Stimulated activated naive CD4-positive, alpha-beta T cell (primary cell): ENCODE measurements at regions not wholly inside any gene's neighbourhood (a gene's known extent, or its start where the extent isn't known, plus 50 kb on each side); places are given as distances from the start of the nearest gene placed in this dataset.

ENCODE experiments used
- DNase-seq, 6 experiments: peaks; one replicate each; lab custom pipeline; 2025; lab: John Stamatoyannopoulos, UW

DNA sequence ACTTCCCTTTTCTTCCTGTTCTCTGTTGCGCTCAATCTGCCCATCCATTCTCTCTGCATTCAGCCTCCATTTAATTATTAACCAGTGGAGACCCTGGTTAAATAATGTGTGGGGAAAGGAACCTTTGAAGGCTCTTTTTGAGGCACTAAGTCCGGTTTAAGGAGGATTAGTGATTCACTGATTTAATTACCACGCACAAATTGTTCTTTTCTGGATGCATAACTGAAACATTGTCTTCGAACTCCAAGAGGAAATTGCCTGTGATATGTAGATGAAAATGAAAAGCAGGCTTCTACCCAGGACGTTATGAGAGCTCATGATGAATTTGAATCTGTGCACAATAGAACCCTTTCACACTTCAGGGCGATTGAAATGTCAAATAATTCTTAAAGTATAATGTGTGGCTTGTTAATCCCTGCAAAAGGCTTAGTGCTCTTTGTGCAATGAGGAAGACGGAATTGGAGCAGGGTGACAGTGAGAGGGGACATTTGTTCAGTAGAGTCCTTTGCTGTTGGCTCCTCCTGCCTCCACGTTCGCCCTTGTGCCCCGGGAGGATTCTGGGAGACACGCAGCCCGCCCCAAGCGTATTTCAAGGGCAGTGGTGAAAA, 51.1 kb upstream of the ZNF236 start:
- no peak for DNase-seq

DNA sequence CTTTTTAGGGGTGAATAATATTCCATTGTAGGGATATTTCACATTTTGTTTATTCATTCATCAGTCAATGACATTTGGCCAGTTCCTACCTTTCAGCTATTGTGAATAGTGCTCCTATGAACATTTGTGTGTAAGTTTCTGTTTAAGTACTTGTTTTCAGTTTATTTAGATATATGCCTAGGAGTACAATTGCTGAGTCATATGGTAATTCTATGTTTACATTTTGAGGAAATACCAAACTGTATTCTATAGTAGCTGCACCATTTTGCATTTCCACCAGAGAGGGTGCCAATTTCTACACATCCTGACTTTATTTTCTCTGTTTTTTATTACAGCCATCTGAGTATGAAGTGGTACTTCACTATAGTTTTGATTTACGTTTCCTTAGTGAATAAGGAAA, 54.4 kb upstream of the ZNF236 start:
- DNase-seq = no peak

DNA sequence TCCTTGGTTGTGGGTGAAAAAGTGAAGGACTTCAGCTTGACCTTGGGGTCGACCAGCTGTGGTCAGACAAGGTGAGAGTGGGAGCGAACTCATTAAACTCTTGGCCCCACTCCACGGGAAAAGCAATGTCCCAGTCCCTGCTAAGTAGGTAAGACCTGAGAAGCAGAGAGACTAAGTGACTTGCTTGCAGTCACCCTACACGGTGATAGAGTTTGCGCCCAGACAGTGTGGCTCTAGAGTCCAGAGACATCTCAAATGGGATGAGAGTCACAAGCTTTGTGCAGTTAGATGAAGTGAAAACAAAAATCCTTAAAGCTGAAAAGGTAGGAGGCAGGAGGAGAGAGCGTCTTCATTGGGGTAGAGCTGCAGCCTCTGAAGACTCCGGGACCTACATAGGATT, 55.9 kb upstream of the ZNF236 start:
- no peak for DNase-seq

DNA sequence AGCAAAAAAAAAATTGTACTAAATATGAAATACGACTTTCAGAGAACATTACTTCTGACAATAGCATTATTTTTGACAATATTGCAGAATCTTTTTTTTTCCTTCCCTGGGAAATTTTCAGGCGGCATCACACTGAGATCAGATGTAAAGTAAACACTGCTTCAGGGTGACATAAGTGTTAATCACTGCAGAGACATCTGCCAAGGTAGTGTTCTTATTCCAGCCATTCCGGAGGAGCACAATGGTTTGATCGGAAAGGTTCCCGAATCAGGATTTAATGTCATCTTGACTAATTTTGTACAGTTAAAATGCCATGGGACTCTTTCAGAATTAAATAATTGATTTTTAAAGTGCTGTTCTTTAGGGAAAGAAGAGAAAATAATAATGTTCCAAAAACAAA, 56.7 kb upstream of the ZNF236 start:
- DNase-seq = no peak

DNA sequence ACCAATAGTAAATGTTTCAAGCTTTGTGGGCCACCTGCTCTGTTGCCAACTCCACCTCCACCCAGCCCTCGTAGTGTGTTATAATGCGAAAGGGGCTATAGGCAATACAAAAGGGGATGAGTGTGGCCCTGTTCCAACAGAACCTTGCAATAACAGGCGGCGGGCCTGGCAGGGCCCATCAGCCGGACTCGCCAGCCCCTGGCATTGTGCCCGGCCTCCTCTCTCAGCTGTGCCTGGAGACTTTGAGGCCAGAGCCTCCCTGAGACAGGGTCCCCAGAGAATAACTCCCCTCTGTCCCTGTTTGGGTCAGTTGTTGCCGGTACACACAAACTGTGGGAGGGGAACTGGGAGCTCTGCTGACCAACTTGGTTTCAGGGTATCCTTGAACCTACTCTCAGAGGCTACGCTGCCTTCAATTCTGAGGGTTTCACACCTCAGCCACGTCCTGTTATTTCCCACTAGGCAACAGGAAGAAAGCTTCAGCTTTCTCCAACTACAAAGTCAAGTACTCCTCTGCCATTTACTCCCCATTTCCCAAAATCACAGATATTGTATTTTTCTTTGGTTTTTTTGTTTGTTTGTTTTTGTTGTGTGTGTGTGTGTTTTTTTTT, 58.0 kb upstream of the ZNF236 start:
- no peak for DNase-seq

DNA sequence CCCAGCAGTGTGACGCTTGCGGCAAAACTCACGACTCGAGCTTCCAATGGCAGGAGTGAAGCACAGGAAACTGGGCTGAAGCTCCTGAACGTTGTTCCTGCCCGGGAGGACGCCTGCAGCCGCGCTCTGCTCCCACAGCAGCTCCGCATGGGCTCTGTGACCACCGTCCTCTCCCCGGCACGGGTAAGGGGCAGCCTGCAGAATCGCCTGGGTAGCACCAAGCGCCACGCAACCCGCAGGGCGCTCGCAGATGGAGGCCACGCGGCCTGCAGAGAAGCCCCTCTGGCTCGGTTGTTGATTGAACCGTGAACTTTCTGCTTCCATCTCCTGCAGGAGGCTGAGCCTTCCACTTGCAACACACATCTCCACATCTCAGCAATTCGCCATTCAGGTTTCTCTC, 63.3 kb upstream of the ZNF236 start:
- DNase-seq = no peak

DNA sequence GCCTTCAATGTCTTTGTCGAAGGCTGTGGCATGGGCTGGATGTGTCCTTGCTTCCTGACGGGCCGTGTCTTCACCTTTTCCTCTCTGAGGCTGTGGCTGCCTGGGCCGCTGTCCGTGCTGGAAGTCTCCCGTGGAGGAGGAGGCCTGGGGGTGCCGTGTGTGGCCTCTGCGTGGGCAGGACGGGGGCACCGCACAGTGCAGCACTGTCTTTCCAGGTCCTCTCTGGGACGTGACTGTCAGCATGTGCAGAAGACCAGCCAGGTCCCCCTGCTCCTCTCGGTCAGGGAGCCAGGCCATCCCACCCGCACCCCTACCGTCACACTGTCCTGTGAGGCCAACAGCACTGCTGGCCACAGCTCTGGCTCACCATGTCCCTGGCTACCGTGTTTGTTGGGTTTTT, 64.4 kb upstream of the ZNF236 start:
- no peak for DNase-seq

DNA sequence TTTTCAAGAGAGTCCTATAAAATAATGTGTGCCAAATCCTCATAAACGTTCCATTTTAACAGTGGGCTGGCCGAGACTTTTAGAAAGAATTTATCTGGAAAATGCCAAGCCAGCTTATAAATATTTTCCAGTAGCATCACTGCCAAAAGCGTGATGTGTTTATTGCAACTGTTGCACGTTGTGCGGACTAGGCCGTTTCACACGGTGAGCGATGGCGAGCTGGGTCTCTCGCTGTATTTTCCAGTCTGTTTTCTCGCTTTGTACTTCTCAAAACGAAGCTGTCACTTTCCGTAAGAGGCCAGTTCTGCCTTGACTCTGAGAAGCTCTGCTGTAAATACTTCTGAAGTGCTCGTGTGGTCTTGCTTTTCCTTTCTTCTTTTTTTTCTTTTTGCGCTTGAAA, 65.0 kb upstream of the ZNF236 start:
- DNase-seq = no peak

DNA sequence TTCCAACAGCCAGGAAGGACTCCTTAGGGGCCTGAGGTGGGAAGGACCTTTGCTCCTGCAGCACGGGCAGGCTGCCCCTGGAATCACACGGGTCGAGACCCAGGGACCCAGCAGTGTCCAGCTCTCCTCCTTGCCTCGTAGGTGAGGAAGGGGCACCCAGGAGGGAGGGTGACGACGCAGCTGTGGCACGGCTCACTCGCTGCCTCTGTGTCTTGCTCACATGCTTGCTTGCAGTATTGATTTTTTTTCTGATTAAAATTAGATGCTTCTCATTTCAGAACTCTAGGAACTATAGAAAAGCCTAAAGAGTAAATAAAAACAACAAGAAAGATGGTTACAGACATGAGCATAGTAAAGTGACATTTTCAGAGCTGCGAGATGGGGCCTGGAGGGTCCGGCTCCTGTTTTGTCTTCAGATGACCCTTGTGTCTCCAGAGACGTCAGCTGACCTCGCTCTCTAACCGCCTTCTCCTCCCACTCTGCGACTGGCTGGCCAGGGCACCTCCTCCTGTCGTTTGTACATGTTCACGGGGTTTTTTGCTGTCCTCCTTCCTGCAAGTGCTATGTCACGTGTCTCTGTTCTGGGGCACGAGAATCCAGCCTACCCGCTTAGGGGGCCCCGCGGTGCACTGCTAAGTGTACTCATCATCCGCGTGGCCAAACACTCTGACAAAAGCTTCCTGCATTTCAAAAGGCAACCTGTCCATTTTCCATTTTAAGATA, 65.7 kb upstream of the ZNF236 start:
- no peak for DNase-seq

DNA sequence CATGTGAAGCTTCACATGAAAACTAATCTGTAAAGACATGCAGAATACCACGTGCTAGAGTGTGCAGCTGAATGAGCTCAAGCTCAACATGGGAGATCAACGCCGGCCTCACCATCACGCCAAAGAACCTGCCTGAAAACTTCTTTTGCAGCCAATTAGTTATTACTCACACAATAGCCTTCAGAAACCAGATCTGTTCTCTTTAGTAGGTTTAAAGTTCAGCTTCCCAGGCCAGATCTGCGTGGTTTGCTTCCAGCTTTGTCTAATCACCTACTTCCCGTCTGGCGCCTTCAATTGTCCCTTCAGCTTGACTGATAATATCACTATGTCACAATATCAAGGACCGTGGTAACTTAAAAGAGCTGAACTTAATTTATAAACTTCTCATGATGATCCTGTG, 68.0 kb upstream of the ZNF236 start:
- no peak for DNase-seq

DNA sequence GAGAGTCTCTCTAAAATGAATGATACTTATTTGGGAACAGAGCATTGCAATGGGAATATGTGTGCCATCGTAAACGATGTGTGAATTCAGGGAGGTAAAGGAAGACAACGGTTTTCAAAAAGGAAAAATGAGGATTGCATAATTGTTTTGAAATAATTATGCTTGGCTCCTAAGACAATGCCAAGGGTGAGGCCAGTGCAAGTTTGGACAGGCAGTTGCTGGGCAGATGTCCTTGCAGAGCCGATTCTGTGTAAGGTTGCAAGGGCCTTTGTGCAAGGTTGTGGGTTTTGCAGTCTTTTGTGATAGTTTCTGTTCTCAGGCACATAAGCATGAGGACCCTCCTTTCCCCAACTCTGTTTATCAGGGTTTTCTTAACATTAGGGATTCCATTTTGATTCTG, 70.0 kb upstream of the ZNF236 start:
- no peak for DNase-seq

DNA sequence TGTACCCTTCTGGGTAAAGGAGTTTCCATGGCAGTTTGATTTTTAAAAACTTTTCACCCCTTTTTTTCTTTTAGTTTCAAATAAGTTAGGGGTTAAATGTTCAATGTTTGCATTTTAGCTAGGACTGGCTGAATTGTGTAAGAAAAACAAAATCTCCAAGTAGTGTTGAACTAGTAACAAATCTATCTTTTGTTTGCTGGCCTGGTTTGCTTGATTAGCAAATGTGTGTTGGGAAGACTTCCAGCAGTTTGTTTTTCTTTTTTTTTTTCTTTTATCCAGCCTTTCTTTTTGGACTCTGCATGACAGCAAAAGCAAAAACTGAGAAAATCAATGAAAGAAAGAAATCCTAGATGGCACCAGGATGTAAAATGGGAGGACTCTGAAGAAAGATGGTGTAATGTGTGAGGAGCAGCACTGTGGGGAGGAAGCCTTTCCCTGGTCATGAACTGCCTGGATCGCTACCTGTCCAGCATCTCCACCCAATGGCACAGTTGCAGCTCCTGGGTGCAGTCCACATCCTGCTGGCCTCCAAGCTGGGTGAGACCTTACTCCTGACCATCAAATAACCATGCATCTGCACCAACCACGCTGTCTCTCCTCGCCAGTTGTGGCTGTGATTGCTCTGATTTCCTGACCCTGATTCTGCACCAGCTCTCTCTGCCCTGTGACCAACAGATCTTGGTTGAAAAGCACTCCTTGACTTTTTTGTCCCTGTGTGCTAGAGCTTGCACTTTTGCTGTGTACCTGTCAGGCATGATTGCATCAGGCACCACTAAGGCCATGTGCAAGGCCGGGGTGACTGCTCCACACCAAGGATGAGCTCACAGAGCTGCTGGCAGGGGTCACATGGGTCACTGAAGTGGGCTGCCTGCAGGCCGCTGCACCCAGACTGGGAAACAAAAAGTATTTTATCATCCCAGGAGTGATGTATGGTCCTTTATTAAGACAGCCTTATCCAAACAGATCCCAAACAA, 71.2 kb upstream of the ZNF236 start:
- no peak for DNase-seq

DNA sequence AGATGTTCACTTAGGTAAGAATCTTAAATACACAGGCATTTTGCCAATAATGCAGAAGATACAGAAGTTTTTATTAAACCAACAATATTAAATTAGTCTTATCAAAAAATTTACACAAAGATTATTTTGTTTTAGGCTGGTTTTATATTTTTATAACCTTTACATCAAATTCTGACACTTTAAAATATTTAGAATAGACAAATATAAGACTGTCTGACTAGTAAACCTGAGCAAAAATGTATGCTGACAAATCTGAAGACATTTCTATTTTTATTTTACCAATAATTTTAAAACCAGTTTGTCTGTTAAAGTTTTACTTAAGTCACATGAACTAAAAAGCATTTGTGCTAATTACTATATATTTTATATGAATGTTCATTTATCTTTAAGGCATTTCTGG, 72.1 kb upstream of the ZNF236 start:
- no peak for DNase-seq

DNA sequence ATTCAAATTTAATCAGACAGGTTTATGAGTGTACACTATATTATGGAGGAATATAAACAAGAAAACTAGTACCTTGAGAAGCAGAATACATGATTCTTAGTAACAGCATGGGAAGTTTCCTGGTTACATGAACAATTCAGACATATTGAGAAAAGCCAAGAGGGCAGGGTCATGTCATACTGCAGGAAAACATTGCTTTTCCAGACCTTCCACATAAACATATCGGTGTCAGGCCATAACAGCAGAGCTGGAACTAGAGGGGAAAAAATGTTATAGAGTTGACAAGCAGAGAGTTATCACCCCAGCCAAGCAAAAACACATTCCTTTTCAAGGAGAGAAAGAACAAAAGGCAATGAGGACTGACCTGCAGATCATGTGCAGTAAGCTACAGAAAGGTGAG, 74.7 kb upstream of the ZNF236 start:
- DNase-seq = no peak

DNA sequence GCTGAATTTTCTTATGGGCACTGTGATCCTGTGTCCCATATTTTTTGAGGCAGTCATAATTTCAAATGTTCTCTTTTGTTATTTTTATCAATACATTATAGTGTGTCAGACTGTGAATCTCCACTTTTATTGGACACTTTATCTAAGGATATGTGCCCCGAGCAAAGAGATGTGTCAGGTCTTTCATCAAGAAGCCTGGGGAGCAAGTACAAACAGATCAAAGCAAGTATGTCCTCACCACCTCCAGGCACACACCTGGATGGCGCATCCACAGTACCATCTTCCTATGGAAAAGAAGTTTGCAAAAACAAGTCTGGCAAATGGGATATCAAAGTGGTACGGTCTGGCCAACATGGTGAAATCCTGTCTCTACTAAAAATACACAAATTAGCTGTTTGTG, 81.0 kb upstream of the ZNF236 start:
- DNase-seq = no peak

DNA sequence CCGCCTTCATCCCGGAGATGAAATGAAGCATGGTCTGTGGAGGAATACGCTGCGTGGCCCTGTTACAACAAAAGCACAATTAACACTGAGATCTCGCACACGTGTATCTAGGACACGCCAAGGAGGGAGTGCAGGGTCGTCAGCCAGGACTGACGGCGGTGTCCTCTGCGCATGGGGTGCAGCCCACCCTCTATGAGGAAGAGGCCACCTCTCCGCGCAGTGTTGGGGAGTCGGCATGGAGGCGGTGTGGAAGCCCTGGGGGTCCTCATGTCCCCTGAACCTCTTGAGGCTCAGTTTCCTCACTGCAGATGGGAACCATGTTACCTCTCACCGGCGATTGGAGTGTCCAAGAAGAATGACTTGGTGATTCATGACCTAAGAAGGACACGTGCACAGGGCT, 86.0 kb upstream of the ZNF236 start:
- no peak for DNase-seq

DNA sequence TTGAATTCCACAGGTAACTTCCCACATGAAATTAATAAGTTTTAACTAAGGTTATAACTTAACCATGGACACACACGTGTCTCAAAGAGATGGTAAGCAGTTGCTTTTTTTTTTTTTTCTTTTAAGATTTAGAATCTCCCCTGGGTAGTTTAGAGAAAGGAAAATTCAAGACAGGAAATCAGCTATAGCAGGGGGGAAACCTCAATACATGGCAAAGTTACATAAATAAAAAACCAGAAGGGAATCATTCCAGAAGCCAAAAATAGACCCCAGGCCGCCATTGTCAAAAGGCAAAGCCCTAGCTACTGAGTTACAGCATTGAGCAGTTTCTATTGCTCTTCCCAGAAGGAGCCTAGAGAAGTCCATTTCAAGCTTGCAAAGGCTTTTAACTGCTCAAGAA, 91.5 kb upstream of the ZNF236 start:
- no peak for DNase-seq

DNA sequence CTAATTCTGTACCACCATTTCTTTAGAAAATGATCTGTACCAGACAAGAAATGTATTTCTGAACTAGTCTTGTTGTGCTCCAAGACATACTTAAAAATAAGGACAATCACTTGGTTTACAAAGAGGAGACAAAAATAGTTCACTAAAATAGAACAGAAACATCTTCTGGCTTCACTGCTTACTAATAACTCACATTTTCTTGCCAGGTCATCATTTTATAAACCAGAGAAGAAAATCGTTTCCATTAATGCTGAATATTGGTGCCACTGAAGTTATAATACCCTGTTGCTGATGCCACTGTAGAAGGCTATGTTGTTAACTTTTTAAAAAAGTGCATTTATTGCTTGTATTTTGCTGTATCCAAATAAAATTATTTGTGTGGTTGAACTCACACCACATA, 94.8 kb upstream of the ZNF236 start:
- no peak for DNase-seq

DNA sequence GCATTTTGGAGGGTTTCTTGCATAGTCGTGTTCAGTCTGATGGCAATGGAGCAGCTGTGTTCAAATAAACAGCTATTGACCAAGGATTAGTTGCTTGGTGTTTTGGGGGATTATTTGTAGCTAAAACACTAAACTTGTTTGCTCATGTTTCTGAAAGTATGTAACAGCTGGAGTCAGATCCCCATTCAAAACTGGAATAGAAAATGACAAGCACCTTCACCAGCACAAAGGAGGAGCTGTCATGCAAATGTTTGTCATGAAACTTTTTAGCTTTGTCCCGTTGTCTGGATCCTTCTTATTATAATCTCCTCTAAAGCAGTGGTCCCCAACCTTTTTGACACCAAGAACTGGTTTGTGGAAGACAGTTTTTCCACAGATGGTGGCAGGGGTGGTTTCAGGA, 96.9 kb upstream of the ZNF236 start:
- DNase-seq = no peak

DNA sequence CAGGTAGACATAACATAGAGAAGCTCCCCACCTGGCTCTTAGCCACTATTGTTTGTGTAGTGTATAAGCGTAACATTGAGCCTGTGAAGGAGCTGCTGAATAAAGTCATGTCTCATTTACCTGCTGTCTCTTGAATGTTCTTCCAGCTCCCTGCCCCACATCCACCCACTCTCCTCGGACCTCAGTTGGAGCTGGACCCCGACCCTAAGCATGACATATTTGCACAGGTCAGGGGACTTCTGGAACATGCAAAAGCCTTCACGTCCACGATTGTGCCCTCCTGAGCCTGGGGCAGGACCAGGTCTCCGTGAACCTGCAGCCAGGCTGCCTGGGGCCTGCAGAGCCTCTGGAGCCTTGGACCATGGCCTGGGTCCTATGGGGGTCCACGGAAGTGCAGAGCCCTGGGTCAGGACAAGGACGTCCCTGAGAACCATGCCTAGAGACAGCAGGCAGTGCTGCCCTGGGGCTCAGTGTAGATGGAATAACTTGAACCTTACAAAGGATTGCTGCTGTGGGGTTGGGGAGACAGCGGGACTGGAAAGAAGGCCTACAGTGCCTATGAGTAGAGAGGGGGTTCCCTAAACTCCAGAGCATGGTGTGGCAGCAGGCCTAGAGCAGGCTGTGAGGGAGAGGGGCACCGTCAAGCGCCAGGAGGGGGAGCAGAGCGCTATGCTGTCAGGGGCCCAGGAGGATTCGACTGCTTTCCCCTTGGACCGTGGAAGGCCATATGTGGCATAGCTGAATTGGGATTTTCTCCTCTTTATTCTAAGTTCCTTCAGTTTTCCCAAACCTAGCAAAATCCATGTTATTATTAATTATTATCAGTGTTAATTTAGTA, 99.9 kb upstream of the ZNF236 start:
- DNase-seq = no peak

DNA sequence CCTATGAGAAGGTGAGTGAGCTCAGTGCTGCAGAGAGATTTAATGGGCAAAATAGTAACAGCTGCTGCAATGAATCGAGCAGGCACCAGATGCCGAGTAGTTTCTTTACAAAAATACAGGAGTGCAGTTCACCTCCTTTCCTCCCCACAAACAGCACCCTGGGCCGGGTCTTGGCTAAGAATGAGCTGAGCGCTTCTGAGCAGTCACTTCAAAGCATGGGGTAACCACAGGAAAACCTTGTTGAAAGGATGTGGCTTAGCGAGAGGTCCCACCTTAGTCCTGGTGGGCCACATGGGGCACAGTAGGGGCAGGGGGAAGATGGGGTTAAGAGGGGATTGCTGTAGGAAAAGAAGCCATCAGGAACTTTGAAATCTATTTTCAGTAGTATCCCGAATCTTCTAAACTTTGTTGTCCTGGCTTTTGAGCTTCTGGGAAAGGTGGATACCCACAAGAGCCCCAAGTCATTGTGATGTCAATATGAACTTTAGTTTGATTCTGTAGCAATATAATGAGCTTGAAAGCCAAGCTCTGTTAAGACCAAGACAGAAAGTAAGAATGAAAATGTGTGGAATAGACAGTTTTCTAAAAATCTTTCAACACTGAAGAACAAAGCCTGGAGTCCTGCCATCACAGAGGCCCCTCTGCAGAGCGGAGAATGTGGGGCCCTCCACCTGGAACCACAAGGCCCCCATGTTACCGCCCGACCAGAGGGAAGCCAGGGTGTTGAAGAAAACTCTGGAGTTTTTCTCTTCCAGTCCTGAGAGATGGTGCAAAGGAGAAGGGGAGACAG, 101.0 kb upstream of the ZNF236 start:
- peak; percentile 22 to 88 (median 61) for DNase-seq
